GM19455 (cell line): ENCODE measurements at regions not wholly inside any gene's neighbourhood (a gene's known extent, or its start where the extent isn't known, plus 50 kb on each side); places are given as distances from the start of the nearest gene placed in this dataset.
"Not testable (repeated sequence)": the region's sequence is repeated elsewhere in the genome, so short reads cannot be mapped to it uniquely, and the experiment has no call there.

Source experiments
- ATAC-seq: cut with Tn5 transposase; IDR thresholded peaks from one replicate; pipeline ENCODE4 v1.9.1; 2021; ENCODE audit not compliant: unreplicated experiment

DNA sequence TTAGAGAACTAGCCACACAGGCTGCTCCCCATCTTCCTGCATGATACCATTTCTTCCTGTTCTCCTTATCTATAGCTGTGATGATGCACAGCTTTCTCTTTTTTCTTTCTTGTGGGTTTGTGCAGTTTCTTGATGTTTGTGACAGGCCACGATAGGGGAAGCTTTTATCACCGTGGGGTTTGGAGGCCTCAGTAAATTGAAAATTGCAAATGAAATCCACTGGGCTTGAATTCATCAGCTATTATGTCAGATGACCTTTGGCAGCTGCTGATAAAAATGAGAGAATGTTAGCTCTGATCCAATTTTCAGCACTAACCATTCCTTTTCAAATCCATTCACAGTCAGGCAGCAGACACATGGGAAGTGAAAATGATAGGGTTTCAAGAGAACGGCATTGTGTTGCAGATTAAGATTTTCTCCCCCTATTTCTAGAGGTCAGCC is 176.9 kb upstream of the SOX2 start:
- no peak for ATAC-seq

DNA sequence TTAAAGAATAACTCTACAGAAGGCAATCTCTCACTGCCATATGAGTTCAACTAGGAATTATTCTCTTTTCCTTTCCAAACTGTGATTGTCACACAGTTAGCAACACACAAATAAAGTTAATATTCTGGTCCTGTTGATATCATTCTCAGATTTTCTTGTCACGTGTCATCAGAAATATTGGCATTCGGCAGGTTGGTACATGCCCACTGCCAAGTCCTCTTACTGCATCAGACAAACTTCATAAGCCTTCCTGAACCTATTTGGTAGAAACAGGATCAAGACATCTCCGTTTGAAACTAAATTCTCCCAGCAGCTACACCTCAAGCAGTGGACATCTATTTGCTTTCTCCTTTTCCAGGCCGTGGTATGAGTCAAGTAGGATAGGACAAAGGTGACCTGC is 177.9 kb upstream of the SOX2 start:
- ATAC-seq: no peak

DNA sequence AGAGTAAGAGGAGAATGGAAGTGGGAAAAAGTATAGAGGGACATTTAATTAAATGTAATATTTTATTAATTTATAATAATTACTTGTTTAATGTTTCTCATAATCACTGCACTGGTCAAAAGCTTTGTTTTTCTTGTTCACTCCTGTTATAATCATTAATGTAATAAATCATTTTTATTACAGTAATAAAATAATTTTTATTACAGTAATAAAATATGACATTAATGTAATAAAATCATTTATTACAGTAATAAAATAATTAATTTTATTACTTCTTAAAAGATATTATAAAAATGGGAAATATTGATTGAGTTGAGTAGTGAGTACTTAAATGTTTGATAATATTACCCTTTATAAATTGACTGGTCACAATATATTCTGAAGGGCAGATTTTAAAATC is 181.1 kb upstream of the SOX2 start:
- no peak for ATAC-seq

DNA sequence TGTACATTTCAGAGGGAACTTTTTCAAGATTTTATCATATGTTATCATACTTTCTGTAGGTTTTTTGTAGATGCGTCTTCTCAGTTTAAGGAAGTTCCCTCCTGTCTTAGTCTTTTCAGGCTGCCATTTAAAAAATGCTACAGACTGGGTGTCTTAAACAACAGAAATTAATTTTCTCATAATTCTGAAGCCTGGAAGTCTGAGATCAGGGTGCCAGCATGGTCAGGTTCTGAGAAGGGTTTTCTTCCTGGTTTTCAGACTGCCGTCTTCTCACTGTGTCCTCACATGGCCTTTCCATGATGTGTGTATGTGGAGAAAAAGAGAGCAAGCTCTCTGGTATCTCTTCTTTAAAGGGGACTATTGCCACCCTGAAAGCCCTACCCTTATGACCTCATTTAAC is 189.9 kb upstream of the SOX2 start:
- ATAC-seq: no peak

DNA sequence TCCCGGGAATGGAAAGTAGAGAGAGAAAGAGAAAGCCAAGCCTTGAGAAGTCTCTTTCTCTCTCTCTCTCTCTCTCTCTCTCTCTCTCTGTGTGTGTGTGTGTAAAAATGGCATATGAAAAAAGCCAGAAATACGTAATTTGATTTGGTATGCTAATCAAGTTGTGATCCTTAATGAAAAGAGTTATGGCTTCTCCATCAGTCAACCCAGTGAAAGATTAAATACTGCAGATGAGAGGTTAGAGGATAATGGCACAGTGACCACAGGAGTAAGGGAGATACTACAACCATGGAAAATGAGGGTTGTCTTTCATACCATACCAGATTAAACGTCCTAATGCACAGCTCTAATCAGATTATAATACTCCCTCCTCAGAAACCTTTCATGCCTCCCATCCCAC is 193.5 kb upstream of the SOX2 start:
- ATAC-seq: no peak

DNA sequence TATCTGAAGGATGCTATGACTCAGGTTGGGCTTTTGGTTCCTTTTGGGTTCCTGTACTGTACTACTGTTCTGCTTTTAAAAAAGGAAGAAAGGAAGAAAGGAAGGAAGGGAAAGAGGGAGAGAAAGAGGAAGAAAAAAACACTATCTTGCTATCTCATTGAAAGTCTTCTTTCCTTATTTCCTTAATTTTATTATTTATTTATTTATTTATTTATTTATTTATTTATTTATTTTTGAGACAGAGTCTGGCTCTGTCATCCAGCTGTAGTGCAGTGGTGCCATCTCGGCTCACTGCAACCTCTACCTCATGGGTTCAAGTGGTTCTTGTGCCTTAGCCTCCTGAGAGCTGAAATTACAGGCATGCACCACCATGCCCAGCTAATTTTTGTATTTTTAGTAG is 198.9 kb upstream of the SOX2 start:
- ATAC-seq: no peak

DNA sequence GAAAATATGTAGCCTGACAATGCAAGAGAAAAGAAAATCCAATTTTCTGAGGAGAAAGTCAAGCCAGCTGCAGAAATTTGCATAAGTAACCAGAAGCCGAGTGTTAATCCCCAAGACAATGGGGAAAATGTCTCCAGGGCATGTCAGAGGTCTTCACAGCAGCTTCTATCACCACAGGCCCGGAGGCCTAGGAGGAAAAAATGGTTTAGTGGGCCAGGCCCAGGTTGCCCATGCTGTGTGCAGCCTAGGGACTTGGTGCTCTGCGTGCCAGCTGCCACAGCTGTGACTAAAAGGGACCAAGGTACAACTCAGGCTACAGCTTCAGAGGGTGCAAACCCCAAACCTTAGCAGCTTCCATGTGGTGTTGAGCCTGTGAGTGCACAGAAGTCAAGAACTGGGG is 201.2 kb upstream of the SOX2 start:
- no peak for ATAC-seq

DNA sequence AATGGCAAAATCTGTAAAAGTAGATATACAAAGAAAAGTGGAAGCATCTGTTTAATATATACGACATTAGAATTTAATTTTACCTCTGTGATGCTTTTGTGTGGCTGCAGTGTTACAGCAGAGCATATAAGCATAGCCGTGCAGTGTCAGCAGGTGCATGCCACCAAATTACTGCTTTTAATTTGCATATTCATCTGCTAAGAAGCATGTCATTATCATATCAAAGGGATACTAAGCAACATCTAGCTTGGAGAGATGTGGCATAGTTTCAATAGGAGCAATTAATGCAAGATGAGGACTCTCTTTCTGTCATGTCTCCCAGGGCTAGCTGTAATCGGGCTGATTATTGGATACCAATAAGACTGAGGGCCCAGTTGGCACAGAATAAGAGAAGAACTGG is 214.4 kb upstream of the SOX2 start:
- ATAC-seq: no peak

DNA sequence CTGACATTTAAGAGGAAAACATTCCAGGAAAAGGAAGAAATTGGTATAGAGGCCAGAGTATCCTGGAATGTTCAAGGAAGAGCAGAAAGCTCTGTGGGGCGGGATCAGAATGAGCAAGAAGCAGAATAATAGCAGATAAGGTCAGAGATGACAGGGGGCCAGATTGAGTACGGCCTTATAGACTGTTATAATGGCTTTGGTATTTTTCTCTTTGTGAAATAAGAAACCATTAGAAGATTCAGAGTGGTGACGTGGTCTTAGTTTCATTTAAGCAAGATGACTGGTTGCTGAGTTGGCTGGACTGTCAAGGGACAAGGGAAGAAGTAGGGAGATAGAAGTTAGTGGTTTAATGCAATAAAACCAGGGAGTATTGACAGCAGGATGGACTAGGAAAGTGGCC is 218.3 kb upstream of the SOX2 start:
- ATAC-seq: no peak

DNA sequence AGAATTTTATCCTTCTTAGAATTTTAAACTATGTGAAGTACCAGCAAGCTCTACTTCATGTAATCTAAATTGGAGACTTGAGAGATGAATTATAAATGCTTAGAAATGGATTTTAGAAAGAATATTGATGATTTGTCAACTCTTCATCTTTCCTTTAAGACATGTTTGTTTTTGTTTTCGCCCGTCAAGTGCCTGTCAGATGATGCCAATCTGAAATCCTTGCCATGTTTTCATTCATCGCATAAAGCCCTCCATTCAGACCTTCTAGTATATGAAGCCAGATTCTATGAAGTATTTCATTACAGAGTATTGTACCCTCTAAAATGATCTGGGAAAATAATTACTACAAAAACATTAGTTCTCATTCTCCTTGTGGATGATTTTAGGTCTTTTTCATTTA is 223.2 kb upstream of the SOX2 start:
- ATAC-seq: no peak

DNA sequence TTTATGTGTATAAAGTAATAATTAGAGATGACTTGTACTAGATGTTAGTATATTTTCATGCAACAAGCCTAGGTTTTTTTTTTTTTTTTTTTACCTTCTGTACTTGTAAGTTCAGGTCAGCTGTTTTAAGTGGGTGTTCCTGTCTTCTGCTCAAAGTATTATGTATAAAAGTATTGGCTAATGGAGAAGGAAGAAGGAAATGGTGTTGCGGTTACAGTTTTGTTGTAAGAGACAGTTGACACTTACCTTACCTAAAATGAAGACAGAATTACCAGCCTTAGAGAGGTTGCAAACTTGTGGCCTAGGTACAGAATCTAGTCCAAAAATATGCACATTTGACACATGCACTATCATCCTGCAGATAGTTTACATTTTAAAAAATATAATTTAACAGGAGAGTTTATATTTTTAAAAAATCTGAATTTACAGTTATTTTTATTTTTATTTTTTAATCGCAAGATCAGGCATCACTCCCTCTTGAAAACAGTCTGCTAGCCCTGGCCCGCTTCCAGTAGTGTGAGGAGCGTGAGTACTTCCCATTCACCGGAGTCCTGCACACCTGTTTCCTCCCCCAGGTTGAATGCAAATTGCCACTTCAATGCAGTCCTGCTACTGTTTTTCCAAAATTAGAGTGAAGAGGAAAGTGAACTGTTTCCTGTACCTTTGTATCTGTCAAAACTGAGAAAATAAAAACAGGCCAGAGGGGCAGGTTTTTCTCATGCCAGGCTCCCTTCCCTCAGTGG is 224.3 kb upstream of the SOX2 start:
- ATAC-seq: no peak

DNA sequence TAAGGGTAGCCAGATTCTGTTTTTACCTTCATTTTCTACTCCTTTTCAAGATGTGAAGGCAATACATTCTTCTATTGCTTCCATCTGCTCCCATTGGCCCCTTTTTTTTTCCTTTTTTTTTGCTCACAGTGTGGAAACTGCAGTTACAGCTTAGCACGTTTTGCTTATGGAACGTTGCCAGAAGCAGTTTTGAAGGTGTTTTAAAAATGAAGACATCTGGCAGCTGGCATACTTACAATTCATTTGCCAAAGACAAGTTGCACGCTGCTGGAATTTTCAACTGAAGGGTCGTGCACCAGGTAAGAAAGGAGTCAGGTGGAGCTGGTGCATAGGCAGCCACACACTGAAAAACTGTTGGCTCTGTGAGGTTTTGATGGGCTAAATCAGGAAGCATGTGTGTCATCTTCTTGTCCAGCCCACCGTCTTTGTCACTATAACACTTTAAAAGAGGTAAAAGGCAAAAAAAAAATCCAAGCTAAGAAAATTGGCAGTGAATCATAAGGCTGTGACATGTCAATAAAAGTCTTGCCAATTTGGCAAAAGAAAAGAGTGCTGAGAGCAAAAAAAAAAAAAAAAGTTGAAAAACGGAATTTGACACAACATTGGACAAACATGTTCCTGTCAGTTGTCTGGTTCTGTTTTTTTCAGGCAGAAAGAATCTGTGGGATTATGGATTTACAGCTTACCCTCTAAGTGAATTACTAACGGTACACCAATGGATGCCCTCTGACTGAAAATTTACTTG is 225.4 kb upstream of the SOX2 start:
- no peak for ATAC-seq

DNA sequence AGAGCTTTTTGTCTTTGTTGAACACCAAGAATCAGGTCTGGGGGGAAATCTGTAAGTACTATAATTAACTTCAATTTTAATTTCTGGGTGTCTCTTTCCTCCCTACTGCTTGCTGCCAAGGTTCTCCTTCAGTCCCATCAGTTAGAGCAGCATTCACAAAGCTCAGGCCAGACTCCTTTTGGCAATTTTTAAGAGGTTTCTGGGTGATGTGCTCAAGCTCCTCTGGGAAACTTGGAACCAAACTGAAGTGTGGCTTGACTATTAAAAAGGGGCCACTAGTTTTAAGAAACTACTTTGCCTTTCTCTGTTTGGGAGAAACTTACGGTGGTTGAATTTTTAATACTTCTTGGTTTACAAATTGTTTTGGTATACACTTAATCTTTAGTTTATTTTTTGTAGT is 227.7 kb upstream of the SOX2 start:
- no peak for ATAC-seq

DNA sequence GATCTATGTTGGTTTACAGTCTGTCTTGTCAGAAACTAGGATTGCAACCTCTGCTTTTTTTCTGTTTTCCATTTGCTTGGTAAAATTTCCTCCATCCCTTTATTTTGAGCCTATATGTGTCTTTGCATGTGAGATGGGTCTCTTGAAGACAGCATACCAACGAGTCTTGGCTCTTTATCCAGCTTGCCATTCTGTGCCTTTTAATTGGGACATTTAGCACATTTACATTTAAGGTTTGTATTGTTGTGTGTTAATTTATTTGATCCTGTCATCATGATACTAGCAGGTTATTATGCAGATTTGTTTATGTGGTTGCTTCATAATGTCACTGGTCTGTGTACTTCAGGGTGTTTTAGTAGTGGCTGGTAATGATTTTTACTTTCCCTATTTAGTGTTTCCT is 236.6 kb upstream of the SOX2 start:
- not testable (repeated sequence) for ATAC-seq

DNA sequence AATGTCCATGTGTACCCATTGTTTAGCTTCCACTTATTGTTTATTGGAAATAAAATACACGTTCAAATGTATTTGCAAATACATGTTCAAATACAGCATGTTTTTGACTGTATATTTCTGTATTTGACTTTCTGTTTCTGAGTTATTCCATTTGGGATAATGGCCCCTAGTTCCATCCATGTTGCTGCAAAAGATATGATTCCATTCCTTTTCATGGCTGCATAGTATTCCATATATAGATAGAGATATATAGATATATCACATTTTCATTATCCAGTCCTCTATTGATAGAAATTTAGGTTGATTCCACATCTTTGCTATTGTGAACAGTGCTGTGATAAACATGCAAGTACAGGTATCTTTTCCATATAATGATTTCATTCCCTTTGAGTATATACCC is 241.4 kb upstream of the SOX2 start:
- ATAC-seq: no peak

DNA sequence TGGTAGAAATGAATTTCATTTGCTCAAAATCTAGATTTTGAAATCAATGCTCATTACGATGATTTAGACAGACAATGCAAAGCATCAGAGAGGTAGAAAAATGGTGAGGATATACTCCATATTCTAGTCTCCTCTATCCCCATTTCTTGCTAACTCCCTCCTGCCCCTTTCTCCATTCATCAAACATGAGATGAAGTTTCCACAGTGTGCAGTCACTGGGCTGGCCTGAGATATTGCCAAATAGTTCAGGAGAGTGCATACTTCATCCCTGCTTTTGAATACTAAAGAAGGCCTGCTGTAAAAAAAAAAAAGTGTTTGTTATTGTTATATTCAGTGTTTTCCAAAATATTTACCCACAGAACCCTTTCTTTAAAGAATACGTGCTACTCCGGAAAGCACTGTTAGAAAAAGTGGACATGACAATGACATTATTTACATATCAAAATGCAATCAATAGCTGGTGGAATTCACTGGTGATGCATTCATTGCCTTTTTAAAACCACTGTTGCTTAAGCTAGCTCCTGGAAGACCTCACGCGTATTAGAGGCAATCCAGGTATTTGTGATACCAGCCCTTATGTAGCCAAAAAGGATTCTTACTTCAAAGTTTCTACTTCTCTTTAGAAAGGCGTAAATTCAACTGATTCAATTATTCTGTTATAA is 247.6 kb upstream of the SOX2 start:
- no peak for ATAC-seq

DNA sequence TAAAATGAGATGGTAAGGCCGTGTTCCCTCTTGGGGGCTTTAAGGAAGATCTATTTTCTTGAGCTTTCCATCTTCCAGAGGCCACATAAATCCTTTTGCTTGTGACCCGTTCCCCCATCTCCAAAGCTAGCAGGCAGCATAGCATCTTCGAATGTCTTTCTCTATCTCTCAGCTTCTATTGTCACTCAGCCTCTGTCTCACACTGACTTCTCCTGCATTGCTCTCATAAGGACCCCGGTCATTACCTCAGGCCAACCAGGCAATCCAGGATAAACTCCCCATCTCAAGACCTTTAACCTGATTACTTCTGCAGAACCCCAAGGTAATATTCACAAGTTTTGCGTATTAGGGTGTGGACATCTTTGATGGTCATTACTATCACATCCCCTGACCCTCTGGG is 250.3 kb upstream of the SOX2 start:
- ATAC-seq: no peak

DNA sequence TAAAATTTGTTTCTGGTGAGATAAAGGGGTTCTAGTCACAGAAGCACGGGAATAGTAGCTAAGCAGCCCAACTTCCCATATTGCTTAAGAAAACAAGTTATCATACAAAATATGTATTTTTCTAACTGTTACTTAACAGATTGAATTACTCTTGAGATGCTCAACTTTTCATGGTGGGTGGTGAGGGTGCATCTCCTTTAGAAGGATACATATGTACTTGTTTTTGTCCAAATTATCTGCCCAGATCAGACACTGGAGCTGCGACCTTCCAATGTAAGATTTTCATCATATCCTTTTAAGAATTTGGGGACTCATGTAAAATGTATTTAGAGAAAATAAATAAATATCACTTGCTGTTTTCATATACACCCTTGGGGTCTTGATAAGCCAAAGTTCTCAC is 252.2 kb upstream of the SOX2 start:
- ATAC-seq: no peak

DNA sequence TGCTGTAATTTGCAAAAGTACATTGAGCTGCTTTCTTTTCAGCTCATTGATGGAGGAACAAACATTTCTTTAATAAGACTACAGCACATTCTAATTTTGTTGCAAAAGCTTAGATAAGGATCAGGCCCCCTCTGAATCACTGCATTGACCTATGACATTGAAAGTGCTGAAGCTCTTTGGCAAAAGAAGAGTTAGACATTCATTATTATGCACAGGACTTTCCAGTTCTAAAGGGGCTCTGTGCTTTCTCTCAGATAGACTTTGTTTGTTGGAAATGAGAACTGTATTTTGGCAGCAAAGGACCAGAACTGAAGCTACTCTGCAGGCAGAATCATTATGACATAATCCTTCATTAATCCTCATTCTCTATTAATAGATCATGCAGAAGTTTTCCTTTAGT is 252.9 kb upstream of the SOX2 start:
- ATAC-seq: no peak

DNA sequence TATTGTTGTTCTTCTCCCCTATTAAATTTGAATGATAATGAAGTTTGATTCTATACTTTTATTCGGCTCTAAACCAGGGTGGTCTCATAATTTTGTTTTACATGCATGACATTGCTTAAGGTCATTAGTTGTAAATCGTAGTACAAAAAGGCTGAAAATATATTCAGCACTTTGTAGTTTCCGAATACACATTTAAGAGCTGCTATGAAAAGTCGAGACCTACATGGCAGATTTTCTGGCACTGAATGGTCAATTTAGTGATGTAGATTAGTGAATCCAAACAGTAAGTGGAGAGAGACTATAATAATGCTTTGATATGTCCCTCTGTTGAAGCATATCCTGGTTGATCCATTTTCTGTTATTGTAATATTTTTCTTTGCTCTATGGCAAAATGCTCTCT is 254.0 kb upstream of the SOX2 start:
- ATAC-seq: no peak

DNA sequence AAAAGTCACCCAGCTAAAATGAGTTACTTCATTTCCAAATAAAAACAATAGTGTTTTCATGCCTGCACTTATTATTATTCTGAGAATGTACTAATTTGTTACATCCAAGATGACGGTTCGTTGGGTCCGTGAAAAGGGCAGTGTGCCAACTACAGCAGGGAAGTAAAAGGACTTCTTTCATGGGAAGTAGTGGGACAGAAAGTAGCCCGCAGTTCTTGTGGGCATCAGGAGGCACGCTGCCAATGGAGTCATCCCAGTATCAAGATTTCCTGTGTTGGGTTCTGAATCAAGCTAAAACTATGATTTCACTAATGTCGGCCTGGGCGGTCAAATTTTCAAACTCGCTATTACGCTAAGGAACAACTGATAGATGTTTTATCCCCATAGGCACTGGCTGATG is 254.5 kb upstream of the SOX2 start:
- ATAC-seq: no peak

DNA sequence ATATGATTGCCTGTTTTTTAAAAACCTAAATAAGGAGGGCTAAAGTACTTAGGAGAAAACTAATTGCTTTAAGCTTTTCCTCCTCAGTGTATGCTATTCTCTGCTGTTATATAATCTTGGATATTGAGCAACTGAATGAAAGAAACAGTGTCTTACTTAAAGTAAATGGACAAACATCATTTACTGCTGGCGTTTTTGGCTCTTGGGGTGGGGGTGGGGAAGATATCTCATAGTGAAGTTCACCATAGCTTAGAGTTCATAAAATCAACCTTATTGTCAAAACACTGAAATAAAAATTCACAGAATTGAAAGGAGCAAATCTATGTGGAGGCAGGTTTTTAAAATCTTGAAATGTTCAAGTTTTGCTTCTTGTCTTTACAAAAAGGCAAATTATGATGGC is 256.4 kb upstream of the SOX2 start:
- no peak for ATAC-seq
